NOMO-1 treated with dmso at 0.1 percent for 144 hours (cell line): ENCODE measurements at regions not wholly inside any gene's neighbourhood (a gene's known extent, or its start where the extent isn't known, plus 50 kb on each side); places are given as distances from the start of the nearest gene placed in this dataset.
"Not testable (repeated sequence)": the region's sequence is repeated elsewhere in the genome, so short reads cannot be mapped to it uniquely, and the experiment has no call there.

Source experiments
- DNase-seq: peaks from one replicate; lab custom pipeline; 2025; ENCODE audit not compliant: unreplicated experiment; lab: John Stamatoyannopoulos, UW

- DNase-seq, result no peak
Measured at GRCh38 chr2:142582317-142582716, 295.1 kb upstream of the KYNU start.

- DNase-seq, result no peak
Measured at GRCh38 chr2:142581491-142581890, 296.0 kb upstream of the KYNU start.

- no peak for DNase-seq
Measured at GRCh38 chr2:142580691-142581090, 296.8 kb upstream of the KYNU start.

GRCh38 chr2:142575561-142575960, 301.9 kb upstream of the KYNU start:
- DNase-seq, result no peak

DNA sequence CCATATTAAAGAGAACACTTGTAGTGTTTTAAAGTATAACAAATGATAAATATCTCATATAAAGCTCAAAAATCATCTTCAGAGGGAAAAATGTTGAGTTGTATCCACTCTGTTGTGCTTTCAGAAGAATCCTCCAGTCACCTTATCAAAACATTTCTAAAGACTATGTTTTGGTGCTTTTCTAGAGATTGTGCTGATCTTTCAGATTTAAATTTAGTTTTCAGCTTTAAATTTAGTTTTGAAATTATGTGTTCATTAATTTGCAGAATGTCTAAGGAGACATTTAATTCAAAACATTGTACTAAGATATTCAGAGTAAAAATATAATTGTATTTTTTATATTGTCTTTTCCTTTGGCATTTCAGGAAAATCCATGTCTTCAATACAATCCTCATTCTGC, 303.1 kb upstream of the KYNU start:
- no peak for DNase-seq

DNA sequence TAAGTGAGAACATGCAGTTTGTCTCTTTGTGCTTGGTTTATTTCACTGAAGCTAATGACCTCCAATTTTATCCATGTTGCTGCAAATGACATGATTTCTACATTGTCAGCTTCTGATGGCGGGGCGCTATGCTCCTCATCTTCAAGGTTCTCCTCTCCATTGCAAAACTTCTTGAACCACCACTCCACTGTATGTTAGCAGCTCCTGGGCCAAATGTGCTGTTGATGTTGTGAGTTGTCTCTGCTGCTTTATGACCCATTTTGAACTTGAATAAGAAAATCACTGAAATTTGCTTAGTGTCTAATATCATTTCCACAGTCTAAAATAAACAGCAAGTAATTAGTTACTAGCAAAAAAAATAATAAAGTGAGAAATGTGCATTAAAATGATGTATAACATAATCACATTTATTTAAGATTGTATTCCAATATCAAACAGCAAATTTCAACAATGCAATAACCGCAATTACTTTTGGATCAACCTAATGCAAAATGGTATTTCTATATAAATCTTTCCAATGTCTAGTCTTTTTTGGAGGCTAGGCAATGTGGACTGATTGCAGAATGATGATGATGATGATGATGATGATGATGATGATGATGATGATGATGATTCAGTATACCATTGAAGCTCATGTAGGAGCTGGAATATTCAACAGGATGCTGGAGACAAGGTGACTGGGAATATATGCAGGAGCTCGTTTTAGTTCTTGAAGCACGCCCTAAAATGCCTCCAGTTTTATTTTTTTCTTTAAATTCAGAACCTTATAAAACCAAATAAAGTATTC, 304.9 kb upstream of the KYNU start:
- DNase-seq, result no peak

GRCh38 chr2:142571934-142572333, 305.5 kb upstream of the KYNU start:
- DNase-seq, result no peak

- DNase-seq, result no peak
Measured at GRCh38 chr2:142562900-142563299, 314.6 kb upstream of the KYNU start.

DNA sequence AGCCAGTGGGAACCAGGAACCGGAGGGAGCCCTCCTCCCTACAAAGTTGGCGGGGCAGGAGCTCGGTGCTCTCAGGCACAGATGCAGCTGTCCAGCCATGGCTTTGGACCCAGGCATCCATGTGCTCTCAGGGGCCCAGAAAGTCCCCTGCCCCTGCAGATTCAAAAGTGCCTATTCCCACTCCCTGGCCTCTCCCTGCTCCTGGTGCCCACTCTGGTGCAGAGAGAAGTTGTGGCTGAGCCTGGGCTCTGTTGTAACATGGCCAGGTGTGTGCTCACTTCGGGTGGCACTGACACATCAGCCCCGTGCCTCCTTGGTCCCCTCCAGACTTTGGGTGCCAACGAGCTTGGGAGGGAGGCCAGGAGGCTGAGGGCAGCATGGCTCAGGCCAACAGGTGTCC, 315.8 kb upstream of the KYNU start:
- no peak for DNase-seq

DNA sequence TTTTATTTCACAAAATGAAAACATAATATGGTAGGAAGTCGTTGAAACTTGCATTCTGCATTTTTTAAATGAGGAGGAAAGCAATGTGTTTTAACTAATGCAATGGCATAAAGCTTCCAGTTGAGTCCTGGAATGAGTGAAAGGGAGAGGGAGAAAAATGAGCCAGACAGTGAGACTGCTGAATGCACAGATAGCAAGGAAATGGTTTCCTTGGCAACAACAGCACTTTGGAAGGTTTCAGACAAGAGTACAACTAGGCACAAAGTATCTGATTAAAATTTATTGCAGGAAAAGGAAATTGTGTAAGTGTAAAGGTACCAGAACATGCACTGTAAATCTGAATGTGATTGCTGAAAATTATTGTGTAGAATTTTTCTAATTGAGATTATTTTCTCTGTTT, 320.1 kb upstream of the KYNU start:
- no peak for DNase-seq

DNA sequence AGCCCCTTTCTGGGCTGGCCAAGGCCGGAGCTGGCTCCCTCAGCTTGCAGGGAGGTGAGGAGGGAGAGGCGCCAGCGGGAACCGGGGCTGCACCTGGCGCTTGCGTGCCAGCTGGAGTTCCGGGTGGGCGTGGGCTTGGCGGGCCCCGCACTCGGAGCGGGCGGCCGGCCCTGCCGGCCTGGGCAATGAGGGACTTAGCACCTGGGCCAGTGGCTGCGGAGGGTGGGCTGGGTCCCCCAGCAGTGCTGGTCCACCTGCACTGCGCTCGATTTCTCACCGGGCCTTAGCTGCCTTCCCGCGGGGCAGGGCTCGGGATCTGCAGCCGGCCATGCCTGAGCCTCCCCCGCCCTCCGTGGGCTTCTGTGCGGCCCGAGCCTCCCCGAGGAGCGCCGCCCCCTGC, 331.5 kb upstream of the KYNU start:
- not testable (repeated sequence) for DNase-seq

- no peak for DNase-seq
Measured at GRCh38 chr2:142545036-142545435, 332.4 kb upstream of the KYNU start.

DNA sequence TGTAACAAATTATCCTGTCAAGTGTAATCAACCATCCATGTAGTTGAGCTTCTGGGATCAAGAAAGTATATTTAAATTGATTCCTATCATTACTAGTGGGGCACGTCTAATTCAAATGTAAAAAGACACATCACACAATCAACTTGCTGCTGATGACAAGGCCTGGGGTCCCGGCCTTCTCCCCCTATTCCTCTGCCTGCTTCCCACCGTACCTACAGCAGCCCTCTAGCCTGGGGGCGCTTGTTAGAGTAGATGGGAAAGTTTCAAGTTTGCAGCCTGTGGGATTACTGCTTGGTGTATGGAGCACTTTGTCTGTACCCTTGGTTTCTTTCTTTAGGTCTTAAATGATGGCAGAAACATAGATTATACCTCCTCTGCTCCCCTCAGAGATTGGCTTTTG, 333.3 kb upstream of the KYNU start:
- no peak for DNase-seq

GRCh38 chr2:142542431-142542910, 335.0 kb upstream of the KYNU start:
- DNase-seq, result no peak

DNA sequence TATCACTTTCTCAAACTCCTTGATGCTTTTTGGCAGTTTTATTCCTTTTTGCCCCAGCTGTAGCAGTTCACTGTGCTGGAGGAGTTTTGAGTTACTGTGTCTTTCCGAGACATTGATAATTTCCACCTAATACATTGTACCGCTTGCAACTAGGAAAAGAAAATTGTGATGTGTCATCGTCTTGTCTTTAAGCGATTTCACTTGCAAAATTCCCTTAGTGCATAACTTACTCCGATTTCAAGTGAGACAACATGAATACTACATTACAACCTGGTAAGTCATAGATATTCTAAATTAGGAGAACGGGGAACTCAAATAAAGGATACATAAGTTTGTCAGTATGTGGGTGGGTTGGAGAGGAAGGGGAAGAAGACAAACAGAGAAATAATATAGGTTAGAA, 340.5 kb upstream of the KYNU start:
- DNase-seq, result no peak

- no peak for DNase-seq
Measured at GRCh38 chr2:142536492-142536891, 341.0 kb upstream of the KYNU start.

- no peak for DNase-seq
Measured at GRCh38 chr2:142535311-142535710, 342.2 kb upstream of the KYNU start.

GRCh38 chr2:142533177-142533576, 344.3 kb upstream of the KYNU start:
- DNase-seq, result no peak

GRCh38 chr2:142531377-142531776, 346.1 kb upstream of the KYNU start:
- no peak for DNase-seq

DNA sequence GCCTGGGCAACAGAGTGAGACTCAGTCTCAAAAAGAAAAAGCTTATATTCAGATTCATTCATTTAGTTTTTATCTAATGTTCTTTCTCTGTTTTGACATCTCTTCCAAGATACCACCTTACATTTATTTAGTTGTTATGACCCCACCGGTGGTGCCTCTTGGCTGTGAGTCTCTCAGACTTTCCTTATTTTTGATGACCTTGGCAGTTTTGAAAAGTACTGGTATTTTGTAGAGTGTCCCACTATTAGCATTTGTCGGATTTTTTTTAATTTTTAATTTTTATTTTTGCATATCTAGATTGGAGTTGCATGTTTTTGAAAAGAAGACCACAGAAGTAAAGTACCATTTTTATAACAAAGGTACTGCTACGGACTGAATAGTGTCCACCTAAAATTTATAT, 351.7 kb upstream of the KYNU start:
- DNase-seq, result no peak

DNA sequence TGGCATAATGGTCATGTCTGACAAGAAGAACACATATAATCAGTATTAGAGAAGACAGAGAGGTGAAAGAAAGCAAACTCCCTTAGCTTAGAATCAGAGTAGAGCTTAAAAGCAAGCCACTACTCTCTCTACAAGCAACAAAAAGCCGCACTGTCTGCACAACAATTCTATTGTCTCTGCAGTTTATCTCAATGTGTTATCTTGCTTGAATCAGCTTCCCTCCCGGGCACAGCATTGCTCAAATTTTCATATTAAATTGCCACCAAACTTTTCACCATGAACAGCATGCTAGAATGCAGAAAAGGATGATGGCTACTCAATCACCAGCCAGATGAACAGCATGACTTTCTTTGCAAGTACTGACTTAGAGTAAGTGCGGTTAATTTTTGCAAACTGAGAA, 356.0 kb upstream of the KYNU start:
- DNase-seq, result no peak

DNA sequence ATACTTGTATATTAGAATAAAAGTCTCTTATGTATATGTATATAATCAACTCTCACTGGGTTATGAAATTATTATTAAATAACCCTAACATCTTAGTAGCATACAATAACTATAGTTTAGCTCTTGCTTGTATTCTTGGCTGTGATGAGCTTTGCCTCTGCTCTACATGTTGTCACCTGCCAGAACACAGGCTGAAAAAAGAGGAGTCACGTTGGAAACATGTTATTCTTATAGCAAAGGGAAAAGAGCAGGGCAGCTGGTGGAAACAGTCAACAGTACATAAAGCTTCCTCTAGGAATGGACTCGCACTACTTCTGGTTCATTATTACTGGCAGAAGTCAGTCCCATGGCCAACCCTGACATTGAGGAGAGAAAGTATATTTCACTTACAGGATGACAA, 362.0 kb upstream of the KYNU start:
- DNase-seq, result no peak

GRCh38 chr2:142509401-142509800, 368.1 kb upstream of the KYNU start:
- DNase-seq, result no peak
